ENCODE measurements at regions not wholly inside any gene's neighbourhood (a gene's known extent, or its start where the extent isn't known, plus 50 kb on each side); places are given as distances from the start of the nearest gene placed in this dataset.

- TF ChIP-seq TEAD4 (IDR thresholded peaks at IDR 0.05; ENCODE audit: low read depth, low read length) = no peak
- TF ChIP-seq SP4 (IDR thresholded peaks at IDR 0.05; ENCODE audit: low read length) = no peak
These were observed 85.8 kb downstream of the NUDT12 start (continued) for GRCh38 chr5:103476811-103477210.
